ENCODE measurements at regions not wholly inside any gene's neighbourhood (a gene's known extent, or its start where the extent isn't known, plus 50 kb on each side); places are given as distances from the start of the nearest gene placed in this dataset.
"Not testable (repeated sequence)": the region's sequence is repeated elsewhere in the genome, so short reads cannot be mapped to it uniquely, and the experiment has no call there.

DNA sequence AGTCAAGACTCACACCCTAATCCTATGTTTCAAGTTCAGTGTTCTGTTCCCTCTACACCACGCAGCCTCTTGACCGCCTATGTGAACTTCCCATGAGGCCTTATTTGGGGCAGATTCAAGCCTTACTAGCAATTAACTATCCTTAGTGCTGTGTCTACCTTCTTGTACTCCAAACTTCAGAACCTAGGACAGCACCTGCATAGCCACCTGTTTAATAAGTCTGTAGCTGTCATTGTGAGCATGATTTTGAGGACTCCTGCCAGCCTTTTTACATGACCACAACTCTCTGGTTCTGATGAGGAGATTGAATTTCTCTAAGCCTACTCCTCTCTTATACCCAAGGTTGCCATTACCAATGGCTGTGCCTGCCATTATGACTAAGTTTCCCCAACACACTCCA, 50.8 kb upstream of the PCSK1 start:
- no peak overlapping the region for H3K27ac ChIP-seq
- no peak overlapping the region for H3K4me3 ChIP-seq
- H3K36me3 ChIP-seq = no peaks in the 10 kb centered on the region
- H3K27me3 ChIP-seq (replicated peaks) = 0 out of 2 replicates have a peak, but pooled peaks cover 2% of the 10 kb centered on the region
- no peak for DNase-seq (ENCODE audit: low read depth in 1 of 2, low spot score in 2 of 2)
- H3K4me1 ChIP-seq (replicated peaks) = no peaks in the 10 kb centered on the region
- H3K9me3 ChIP-seq (replicated peaks) = no peaks in the 10 kb centered on the region

DNA sequence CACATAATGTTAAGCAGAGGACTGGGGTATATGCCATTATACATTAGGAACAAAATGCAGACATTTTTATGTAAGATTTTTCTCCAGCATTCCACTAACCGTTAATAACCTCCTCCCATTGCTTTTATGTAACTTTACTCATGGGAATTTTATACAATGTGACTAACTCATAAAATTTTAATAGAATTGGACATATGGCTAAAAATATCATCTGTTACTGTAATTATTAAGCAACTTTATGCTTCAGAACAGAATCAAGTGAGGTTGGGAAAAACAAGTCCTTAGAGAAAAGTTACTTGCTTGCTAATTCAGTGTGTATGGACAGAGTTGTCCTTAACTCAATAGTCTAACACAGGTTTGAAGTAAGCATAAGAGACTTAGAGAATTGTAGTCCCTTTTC, 54.8 kb upstream of the PCSK1 start:
- no peak for DNase-seq (ENCODE audit: low read depth in 1 of 2, low spot score in 2 of 2)
- no peaks in the 10 kb centered on the region for H3K4me1 ChIP-seq (replicated peaks)
- H3K9me3 ChIP-seq (replicated peaks) = no peaks in the 10 kb centered on the region
- H3K27me3 ChIP-seq (replicated peaks) = 0 out of 2 replicates have a peak, but pooled peaks cover 2% of the 10 kb centered on the region
- no peak overlapping the region for H3K4me3 ChIP-seq
- no peak overlapping the region for H3K27ac ChIP-seq
- no peaks in the 10 kb centered on the region for H3K36me3 ChIP-seq

GRCh38 chr5:96489532-96489931, 56.5 kb upstream of the PCSK1 start:
- Histone ChIP-seq H3K27ac (no peak overlapping the region), H3K36me3 (no peaks in the 10 kb centered on the region), H3K9me3 (replicated peaks) (no peaks in the 10 kb centered on the region)

DNA sequence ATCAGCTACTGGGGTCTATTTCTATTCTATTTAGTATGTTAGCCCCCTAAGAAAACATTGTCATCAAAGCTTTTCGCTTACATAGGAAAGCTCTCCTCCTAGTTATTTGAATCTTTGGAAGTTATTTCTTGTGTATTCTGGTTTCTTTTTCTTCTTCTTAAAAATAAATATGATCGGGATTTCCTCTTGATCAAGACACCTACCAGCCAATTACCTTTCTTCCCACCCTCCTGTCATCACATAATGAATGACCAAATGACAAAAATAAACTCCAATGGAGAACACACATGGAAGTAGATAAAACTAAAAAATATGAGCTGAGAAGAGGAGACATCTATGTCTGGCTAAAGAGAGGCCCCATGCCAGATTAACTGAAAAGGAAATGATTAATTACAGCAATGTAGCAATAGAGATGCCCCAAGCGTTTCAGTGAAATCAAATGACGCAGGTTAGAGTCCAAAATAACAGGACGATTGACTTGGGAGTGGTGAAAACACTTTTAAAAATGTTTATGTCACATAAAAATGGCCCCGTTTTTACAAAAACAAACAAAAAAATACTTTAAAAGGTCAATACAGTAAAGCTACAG, 59.5 kb upstream of the PCSK1 start:
- H3K27ac ChIP-seq = no peak overlapping the region
- H3K9me3 ChIP-seq (replicated peaks) = no peaks in the 10 kb centered on the region
- H3K4me1 ChIP-seq (replicated peaks) = no peaks in the 10 kb centered on the region
- H3K4me3 ChIP-seq = no peak overlapping the region
- H3K27me3 ChIP-seq (replicated peaks) = 0 out of 2 replicates have a peak, but pooled peaks cover 2% of the 10 kb centered on the region
- H3K36me3 ChIP-seq = no peaks in the 10 kb centered on the region
- no peak for DNase-seq (ENCODE audit: low read depth in 1 of 2, low spot score in 2 of 2)

More at GRCh38 chr5:96489532-96489931, 56.5 kb upstream of the PCSK1 start:
- Histone ChIP-seq H3K27me3 (replicated peaks) (0 out of 2 replicates have a peak, but pooled peaks cover 2% of the 10 kb centered on the region), H3K4me3 (no peak overlapping the region), H3K4me1 (replicated peaks) (no peaks in the 10 kb centered on the region)
- DNase-seq (ENCODE audit: low read depth in 1 of 2, low spot score in 2 of 2) = no peak

DNA sequence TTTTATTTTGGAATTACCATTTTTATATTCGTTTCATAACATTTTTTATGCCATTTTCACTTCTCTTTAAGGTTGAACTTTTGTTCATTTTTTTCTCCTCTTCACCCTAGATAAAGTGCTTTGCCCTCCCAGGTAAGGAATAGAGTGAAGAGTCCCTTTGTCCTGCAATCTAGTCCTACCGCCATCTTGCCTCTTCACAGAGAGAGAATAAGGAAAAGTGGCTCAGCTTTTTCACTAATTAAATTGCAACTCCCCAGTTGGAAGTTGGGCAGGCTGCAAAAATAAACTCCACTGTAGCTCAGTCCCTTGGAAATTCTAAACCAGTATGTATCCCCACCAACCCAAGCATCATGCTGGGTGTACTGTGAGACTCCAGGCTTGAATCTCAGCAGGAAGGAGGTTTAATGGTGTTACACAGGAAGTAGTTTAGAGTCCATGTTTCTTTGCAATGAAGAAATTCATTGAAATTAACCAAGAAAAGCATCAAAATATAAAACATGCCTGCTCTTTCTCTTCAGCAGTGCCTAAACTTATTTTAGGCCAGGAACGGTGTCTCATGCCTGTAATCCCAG, 60.3 kb upstream of the PCSK1 start:
- no peaks in the 10 kb centered on the region for H3K9me3 ChIP-seq (replicated peaks)
- 0 out of 2 replicates have a peak, but pooled peaks cover 2% of the 10 kb centered on the region for H3K27me3 ChIP-seq (replicated peaks)
- H3K4me1 ChIP-seq (replicated peaks) = no peaks in the 10 kb centered on the region
- H3K4me3 ChIP-seq = no peak overlapping the region
- no peak for DNase-seq (ENCODE audit: low read depth in 1 of 2, low spot score in 2 of 2)
- no peak overlapping the region for H3K27ac ChIP-seq
- no peaks in the 10 kb centered on the region for H3K36me3 ChIP-seq

GRCh38 chr5:96495412-96495811, 62.4 kb upstream of the PCSK1 start:
- not testable (repeated sequence) for H3K9me3 ChIP-seq (replicated peaks); H3K4me3 ChIP-seq; H3K27ac ChIP-seq; H3K27me3 ChIP-seq (replicated peaks); H3K4me1 ChIP-seq (replicated peaks); DNase-seq (ENCODE audit: low read depth in 1 of 2, low spot score in 2 of 2); H3K36me3 ChIP-seq

GRCh38 chr5:96497027-96497426, 64.0 kb upstream of the PCSK1 start:
- not testable (repeated sequence) for DNase-seq (ENCODE audit: low read depth in 1 of 2, low spot score in 2 of 2); H3K27ac ChIP-seq; H3K4me1 ChIP-seq (replicated peaks); H3K4me3 ChIP-seq; H3K27me3 ChIP-seq (replicated peaks); H3K36me3 ChIP-seq; H3K9me3 ChIP-seq (replicated peaks)

- Histone ChIP-seq H3K36me3 (no peaks in the 10 kb centered on the region), H3K9me3 (replicated peaks) (no peaks in the 10 kb centered on the region), H3K4me1 (replicated peaks) (no peaks in the 10 kb centered on the region), H3K4me3 (no peak overlapping the region), H3K27ac (no peak overlapping the region), H3K27me3 (replicated peaks) (no peaks in the 10 kb centered on the region)
- no peak for DNase-seq (ENCODE audit: low read depth in 1 of 2, low spot score in 2 of 2)
These were observed 66.8 kb upstream of the PCSK1 start for GRCh38 chr5:96499753-96500345.

DNA sequence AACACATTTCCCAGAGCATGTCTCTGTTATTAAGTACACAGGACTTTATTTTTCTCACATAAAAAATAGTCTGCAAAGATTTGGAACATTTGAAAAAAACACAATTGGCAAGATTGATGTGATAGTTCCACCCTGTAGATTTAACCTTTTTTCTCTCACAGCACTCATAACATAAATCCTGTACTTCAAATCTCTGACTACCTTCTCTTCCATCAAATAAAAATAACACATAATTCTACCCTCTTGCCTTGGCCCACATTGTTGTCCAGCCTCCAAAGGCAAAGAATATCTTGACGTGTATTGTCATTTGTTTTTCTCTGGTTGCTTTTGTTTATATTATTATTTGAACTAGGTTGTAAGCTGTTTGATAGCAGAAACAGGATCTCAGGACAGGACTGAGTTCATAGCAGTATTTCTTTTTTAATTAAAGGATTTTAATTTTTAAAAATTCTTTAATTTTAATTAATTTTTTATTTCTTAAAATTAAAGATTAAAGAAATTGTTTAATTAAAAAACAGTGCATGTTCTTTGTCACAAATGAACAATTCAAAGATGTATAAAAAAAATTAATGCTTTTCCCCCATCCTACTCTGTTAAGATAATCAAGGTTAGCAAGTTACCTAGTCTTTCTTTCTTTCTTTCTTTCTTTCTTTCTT, 69.1 kb upstream of the PCSK1 start:
- H3K27me3 ChIP-seq (replicated peaks) = no peaks in the 10 kb centered on the region
- no peaks in the 10 kb centered on the region for H3K4me1 ChIP-seq (replicated peaks)
- no peaks in the 10 kb centered on the region for H3K9me3 ChIP-seq (replicated peaks)
- no peak overlapping the region for H3K4me3 ChIP-seq
- DNase-seq (ENCODE audit: low read depth in 1 of 2, low spot score in 2 of 2) = no peak
- H3K27ac ChIP-seq = no peak overlapping the region
- no peaks in the 10 kb centered on the region for H3K36me3 ChIP-seq

- H3K27me3 ChIP-seq (replicated peaks) = no peaks in the 10 kb centered on the region
- no peak overlapping the region for H3K4me3 ChIP-seq
- no peaks in the 10 kb centered on the region for H3K4me1 ChIP-seq (replicated peaks)
- no peaks in the 10 kb centered on the region for H3K36me3 ChIP-seq
- no peak overlapping the region for H3K27ac ChIP-seq
- no peaks in the 10 kb centered on the region for H3K9me3 ChIP-seq (replicated peaks)
- no peak for DNase-seq (ENCODE audit: low read depth in 1 of 2, low spot score in 2 of 2)
These were observed 70.6 kb upstream of the PCSK1 start for GRCh38 chr5:96503501-96504236.

GRCh38 chr5:96506376-96506775, 73.3 kb upstream of the PCSK1 start:
- no peak overlapping the region for H3K27ac ChIP-seq
- no peaks in the 10 kb centered on the region for H3K27me3 ChIP-seq (replicated peaks)
- DNase-seq (ENCODE audit: low read depth in 1 of 2, low spot score in 2 of 2) = no peak
- no peak overlapping the region for H3K4me3 ChIP-seq
- H3K36me3 ChIP-seq = no peaks in the 10 kb centered on the region
- H3K4me1 ChIP-seq (replicated peaks) = no peaks in the 10 kb centered on the region
- H3K9me3 ChIP-seq (replicated peaks) = no peaks in the 10 kb centered on the region

DNA sequence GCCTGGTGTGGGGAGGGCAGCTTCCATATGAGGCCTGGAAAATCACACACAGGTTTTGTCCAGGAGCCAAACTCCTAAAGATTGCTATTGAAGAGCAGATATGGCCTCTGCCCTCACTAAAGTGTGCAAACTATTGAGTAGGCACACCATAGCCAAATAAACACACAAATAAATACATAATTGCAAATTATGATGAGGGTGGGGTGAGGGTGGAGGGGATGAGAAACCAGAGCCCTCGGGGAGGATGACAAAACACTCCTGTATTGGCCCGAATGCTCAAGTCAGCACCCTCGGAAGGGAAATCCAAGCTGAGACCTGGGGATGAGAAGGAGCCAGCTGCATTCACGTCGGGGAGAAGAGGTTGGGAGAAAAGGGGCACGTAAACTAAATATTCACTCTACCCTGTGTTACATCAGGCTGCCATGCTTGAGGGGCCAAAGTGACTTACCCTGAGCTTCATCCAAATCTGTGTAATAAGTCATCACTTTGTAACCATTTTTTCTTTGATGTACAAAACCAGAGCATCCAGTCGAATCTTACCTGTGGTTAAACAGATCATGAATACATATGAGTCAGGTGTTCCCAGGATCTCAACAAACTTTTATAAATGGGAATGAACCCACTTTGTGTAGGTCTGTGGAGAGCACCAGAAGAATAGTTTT, 73.9 kb upstream of the PCSK1 start:
- Histone ChIP-seq H3K27ac (no peak overlapping the region), H3K36me3 (no peaks in the 10 kb centered on the region), H3K27me3 (replicated peaks) (no peaks in the 10 kb centered on the region), H3K4me3 (no peak overlapping the region), H3K9me3 (replicated peaks) (no peaks in the 10 kb centered on the region), H3K4me1 (replicated peaks) (no peaks in the 10 kb centered on the region)
- no peak for DNase-seq (ENCODE audit: low read depth in 1 of 2, low spot score in 2 of 2)

GRCh38 chr5:96509316-96509715, 76.3 kb upstream of the PCSK1 start:
- Histone ChIP-seq H3K4me3 (no peak overlapping the region), H3K27ac (no peak overlapping the region), H3K9me3 (replicated peaks) (no peaks in the 10 kb centered on the region), H3K27me3 (replicated peaks) (0 out of 2 replicates have a peak, but pooled peaks cover 5% of the 10 kb centered on the region), H3K36me3 (no peaks in the 10 kb centered on the region), H3K4me1 (replicated peaks) (no peaks in the 10 kb centered on the region)
- no peak for DNase-seq (ENCODE audit: low read depth in 1 of 2, low spot score in 2 of 2)

All from SJSA1 (cell line).